ENCODE measurements at regions not wholly inside any gene's neighbourhood (a gene's known extent, or its start where the extent isn't known, plus 50 kb on each side); places are given as distances from the start of the nearest gene placed in this dataset.

- no peak for TF ChIP-seq RCOR1 (IDR thresholded peaks at IDR 0.05; ENCODE audit: low read length)
- TF ChIP-seq, protein P1, sequence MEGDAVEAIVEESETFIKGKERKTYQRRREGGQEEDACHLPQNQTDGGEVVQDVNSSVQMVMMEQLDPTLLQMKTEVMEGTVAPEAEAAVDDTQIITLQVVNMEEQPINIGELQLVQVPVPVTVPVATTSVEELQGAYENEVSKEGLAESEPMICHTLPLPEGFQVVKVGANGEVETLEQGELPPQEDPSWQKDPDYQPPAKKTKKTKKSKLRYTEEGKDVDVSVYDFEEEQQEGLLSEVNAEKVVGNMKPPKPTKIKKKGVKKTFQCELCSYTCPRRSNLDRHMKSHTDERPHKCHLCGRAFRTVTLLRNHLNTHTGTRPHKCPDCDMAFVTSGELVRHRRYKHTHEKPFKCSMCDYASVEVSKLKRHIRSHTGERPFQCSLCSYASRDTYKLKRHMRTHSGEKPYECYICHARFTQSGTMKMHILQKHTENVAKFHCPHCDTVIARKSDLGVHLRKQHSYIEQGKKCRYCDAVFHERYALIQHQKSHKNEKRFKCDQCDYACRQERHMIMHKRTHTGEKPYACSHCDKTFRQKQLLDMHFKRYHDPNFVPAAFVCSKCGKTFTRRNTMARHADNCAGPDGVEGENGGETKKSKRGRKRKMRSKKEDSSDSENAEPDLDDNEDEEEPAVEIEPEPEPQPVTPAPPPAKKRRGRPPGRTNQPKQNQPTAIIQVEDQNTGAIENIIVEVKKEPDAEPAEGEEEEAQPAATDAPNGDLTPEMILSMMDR (IDR thresholded peaks at IDR 0.05) = no peak
- TF ChIP-seq, protein P2, sequence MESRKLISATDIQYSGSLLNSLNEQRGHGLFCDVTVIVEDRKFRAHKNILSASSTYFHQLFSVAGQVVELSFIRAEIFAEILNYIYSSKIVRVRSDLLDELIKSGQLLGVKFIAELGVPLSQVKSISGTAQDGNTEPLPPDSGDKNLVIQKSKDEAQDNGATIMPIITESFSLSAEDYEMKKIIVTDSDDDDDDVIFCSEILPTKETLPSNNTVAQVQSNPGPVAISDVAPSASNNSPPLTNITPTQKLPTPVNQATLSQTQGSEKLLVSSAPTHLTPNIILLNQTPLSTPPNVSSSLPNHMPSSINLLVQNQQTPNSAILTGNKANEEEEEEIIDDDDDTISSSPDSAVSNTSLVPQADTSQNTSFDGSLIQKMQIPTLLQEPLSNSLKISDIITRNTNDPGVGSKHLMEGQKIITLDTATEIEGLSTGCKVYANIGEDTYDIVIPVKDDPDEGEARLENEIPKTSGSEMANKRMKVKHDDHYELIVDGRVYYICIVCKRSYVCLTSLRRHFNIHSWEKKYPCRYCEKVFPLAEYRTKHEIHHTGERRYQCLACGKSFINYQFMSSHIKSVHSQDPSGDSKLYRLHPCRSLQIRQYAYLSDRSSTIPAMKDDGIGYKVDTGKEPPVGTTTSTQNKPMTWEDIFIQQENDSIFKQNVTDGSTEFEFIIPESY (IDR thresholded peaks at IDR 0.05; ENCODE audit: borderline replicate concordance, low read depth) = no peak
- no peak for TF ChIP-seq RFX5 (IDR thresholded peaks at IDR 0.05; ENCODE audit: low read length)
- no peak for TF ChIP-seq EP300 (IDR thresholded peaks at IDR 0.05; ENCODE audit: borderline replicate concordance in 1 of 2, low read depth in 1 of 2, low read length in 1 of 2)
- no peak for TF ChIP-seq JUND (IDR thresholded peaks at IDR 0.05)
- no peak for TF ChIP-seq SIN3A (IDR thresholded peaks at IDR 0.05; ENCODE audit: borderline replicate concordance, low read depth, low read length)
- TF ChIP-seq, protein P3, sequence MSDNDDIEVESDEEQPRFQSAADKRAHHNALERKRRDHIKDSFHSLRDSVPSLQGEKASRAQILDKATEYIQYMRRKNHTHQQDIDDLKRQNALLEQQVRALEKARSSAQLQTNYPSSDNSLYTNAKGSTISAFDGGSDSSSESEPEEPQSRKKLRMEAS (IDR thresholded peaks at IDR 0.05; ENCODE audit: low read depth) = no peak
- TF ChIP-seq, protein P4, sequence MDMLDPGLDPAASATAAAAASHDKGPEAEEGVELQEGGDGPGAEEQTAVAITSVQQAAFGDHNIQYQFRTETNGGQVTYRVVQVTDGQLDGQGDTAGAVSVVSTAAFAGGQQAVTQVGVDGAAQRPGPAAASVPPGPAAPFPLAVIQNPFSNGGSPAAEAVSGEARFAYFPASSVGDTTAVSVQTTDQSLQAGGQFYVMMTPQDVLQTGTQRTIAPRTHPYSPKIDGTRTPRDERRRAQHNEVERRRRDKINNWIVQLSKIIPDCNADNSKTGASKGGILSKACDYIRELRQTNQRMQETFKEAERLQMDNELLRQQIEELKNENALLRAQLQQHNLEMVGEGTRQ (IDR thresholded peaks at IDR 0.05; ENCODE audit: borderline replicate concordance, low read depth, low read length) = no peak
- TF ChIP-seq YY1 (IDR thresholded peaks at IDR 0.05; ENCODE audit: low read depth) = no peak
- TF ChIP-seq NFIC (IDR thresholded peaks at IDR 0.05; ENCODE audit: borderline replicate concordance) = no peak
- no peak for TF ChIP-seq GATA2 (CRISPR knock-in tag; IDR thresholded peaks at IDR 0.05)
These were observed 114.4 kb upstream of the SERTM1 start for GRCh38 chr13:36559375-36559774.

All from SK-N-SH (cell line).